ENCODE measurements at regions not wholly inside any gene's neighbourhood (a gene's known extent, or its start where the extent isn't known, plus 50 kb on each side); places are given as distances from the start of the nearest gene placed in this dataset.
A peak's percentile ranks its signal among the peaks of the same experiment; 100 is the strongest.

GRCh38 chr16:7268182-7268581, 64.5 kb upstream of the RBFOX1 start:
- peak; percentile 33; the same call in 1 of the 2 replicates for TF ChIP-seq CTCF (IDR thresholded peaks at IDR 0.05; ENCODE audit: insufficient read depth, low read depth, low read length)
- ChIA-PET CTCF (no interaction called here), POLR2A (no interaction called here)
- Histone ChIP-seq H3K36me3 (ENCODE audit: control insufficient read depth, insufficient read depth, low read length) (no peaks in the 10 kb centered on the region), H3K4me3 (ENCODE audit: low read depth, low read length) (no peak overlapping the region), H3K27me3 (ENCODE audit: control insufficient read depth, insufficient read depth, low read length) (no peaks in the 10 kb centered on the region)
- no peak for DNase-seq (ENCODE audit: low read depth)

GRCh38 chr16:7257016-7257415, 75.6 kb upstream of the RBFOX1 start:
- no peak overlapping the region for H3K4me3 ChIP-seq (ENCODE audit: low read depth, low read length)
- H3K27me3 ChIP-seq (ENCODE audit: control insufficient read depth, insufficient read depth, low read length) = no peaks in the 10 kb centered on the region
- DNase-seq (ENCODE audit: low read depth) = no peak
- ChIA-PET POLR2A (no interaction called here), CTCF (no interaction called here)
- H3K36me3 ChIP-seq (ENCODE audit: control insufficient read depth, insufficient read depth, low read length) = no peaks in the 10 kb centered on the region
- no peak for TF ChIP-seq CTCF (IDR thresholded peaks at IDR 0.05; ENCODE audit: insufficient read depth, low read depth, low read length)

GRCh38 chr16:7246578-7246977, 86.1 kb upstream of the RBFOX1 start:
- no peak for DNase-seq (ENCODE audit: low read depth)
- H3K27me3 ChIP-seq (ENCODE audit: control insufficient read depth, insufficient read depth, low read length) = no peaks in the 10 kb centered on the region
- no peak overlapping the region for H3K4me3 ChIP-seq (ENCODE audit: low read depth, low read length)
- no peak for TF ChIP-seq CTCF (IDR thresholded peaks at IDR 0.05; ENCODE audit: insufficient read depth, low read depth, low read length)
- no peaks in the 10 kb centered on the region for H3K36me3 ChIP-seq (ENCODE audit: control insufficient read depth, insufficient read depth, low read length)
- CTCF ChIA-PET = no interaction called here
- POLR2A ChIA-PET = no interaction called here

GRCh38 chr16:7239547-7239946, 93.1 kb upstream of the RBFOX1 start:
- DNase-seq (ENCODE audit: low read depth) = no peak
- POLR2A ChIA-PET = no interaction called here
- Histone ChIP-seq H3K36me3 (ENCODE audit: control insufficient read depth, insufficient read depth, low read length) (no peaks in the 10 kb centered on the region), H3K27me3 (ENCODE audit: control insufficient read depth, insufficient read depth, low read length) (no peaks in the 10 kb centered on the region), H3K4me3 (ENCODE audit: low read depth, low read length) (no peak overlapping the region)
- CTCF ChIA-PET = no interaction called here
- TF ChIP-seq CTCF (IDR thresholded peaks at IDR 0.05; ENCODE audit: insufficient read depth, low read depth, low read length) = no peak

GRCh38 chr16:7236824-7237410, 95.7 kb upstream of the RBFOX1 start:
- POLR2A ChIA-PET = no interaction called here
- CTCF ChIA-PET = interaction anchor here (1.3 kb wide), 1 partner anchor 11 kb away, joined by 4 read pairs; no protein-coding TSS in a partner anchor

More at GRCh38 chr16:7236824-7237410, 95.7 kb upstream of the RBFOX1 start:
- H3K4me3 ChIP-seq (ENCODE audit: low read depth, low read length) = no peak overlapping the region
- H3K36me3 ChIP-seq (ENCODE audit: control insufficient read depth, insufficient read depth, low read length) = no peaks in the 10 kb centered on the region
- no peak for TF ChIP-seq CTCF (IDR thresholded peaks at IDR 0.05; ENCODE audit: insufficient read depth, low read depth, low read length)
- no peak for DNase-seq (ENCODE audit: low read depth)
- no peaks in the 10 kb centered on the region for H3K27me3 ChIP-seq (ENCODE audit: control insufficient read depth, insufficient read depth, low read length)
